Activated CD4-positive, alpha-beta T cell treated with anti-CD3 and anti-CD28 coated beads, Interleukin-2, Interleukin-6, amounts not matched to agents 100 ng/mL and 50 ng/mL, durations not matched to agents 16 hours and 8 hours (primary cell): ENCODE measurements at regions not wholly inside any gene's neighbourhood (a gene's known extent, or its start where the extent isn't known, plus 50 kb on each side); places are given as distances from the start of the nearest gene placed in this dataset.

Experiments used
- DNase-seq: peaks from one replicate; pipeline ENCODE4 v3.0.0-alpha.2; 2020

DNA sequence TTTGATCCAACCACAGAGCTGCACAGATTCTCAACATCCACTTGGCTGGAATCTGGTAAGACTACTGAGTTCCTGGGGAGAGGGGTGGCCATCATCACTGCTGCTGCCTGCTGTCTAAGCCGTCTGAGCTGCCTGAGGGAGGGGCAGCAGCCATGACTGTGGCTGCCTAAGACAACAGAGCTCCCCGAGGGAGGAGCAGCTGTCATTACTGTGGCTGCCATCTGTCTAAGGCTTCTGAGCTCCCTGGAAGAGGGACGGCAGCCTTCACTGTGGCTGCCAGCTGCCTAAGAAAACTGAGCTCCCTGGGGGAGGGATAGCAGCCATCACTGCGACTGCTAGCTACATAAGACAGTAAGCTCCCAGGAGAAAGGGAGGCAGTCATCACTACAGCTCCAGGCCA is 584.4 kb downstream of the NR4A2 start:
- no peak for DNase-seq

DNA sequence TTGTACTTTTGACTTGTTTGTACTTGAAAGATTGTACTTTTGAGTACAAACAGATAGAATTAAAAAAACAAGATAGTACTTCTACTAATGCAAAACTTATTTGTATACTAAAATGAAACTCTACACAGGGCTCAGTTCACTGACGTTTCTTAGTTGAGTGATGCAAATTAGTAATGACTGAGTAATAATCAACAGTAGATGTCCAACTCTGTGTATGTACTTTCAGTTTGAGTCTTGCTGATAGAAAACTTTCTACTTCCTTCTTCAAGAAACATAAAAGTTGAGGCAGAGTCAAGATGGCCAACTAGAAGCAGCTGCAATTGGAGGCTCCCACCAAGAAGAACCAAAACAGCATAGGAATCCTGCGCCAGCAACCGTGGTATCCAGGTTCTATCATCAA is 585.0 kb downstream of the NR4A2 start:
- DNase-seq: no peak

DNA sequence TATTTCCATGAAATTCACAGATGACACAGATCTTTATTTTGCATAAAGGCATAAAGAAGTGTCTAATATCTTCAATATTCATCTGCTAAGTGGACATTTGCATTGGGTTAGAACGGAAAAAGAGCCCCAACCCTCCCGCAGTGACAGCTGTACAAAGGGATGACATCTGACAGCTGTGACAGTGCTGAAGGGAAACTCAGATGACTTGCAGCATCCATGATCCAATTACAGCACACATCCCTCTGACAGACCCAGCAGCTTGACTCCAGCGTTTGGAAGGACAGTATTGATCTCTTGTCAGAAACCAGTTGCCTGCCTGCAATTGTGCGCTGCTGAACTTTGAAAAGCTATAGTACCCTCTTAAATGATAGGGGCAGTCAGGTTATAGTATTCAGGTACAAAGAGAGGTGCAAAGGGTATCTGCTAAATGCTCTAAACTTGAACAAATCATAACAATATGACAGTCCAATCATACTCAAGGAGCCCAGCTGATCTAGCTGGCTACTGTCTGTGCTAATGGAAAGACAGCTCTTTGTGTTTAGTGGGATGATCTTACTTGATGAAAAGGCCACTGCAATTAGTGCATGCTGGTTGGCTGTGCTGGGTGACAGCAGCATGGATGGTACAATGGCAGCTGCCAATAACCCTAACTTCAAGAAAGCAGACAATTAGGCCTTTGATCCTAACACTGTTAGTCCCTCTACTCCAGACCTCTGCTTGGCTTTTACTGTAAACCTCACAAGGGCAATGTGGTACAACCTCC is 599.2 kb downstream of the NR4A2 start:
- DNase-seq: no peak

DNA sequence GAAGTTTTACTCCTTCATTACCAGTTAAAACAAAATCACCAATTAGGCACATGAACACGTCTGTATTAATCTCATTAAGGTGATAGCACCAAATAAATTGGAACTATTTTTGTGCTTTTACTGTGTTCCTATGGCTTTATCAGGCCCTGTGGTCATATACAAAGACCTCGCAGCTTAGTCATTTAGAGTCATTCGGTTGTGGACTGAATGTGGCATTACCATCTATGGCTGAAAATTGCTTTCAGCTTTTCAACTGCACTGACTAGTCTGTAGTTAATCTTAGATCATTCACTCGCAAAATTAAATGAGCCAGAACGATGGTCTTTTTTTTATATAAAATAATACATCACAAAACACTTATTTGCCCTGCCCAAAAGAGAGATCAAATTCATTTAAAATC is 601.7 kb downstream of the NR4A2 start:
- no peak for DNase-seq

DNA sequence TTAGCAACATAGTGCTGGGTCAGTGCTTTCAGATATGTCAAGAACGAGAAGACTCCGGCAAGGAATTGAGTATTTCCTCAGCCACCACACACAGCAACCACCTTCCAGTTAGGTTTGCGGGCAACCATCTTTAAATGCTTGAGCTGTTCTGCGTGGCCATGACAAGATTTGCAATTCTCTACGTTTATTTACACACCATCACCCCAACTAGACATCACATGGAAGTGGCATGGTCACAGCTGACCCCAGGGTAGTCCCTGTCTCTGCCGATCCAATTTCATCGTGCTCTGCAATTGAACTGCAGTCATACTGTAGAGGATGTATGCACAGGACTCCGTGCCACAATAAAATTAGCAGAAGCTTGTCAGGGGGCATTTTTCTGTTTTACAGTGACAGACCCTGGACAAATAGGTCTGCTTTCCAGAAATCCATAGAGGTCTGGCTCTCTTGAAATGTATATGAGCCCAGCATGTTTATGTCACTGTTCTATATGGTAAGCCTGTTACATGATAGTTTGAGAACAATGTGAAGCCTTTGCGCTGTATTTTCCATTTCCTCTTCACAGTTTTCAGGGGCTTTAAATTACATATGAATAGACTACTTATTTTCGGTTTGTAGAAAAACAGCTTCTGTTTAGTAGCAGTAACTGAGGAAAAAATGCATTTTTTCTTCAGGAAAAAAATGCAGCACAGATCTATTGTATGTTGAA is 605.2 kb downstream of the NR4A2 start:
- DNase-seq: no peak

DNA sequence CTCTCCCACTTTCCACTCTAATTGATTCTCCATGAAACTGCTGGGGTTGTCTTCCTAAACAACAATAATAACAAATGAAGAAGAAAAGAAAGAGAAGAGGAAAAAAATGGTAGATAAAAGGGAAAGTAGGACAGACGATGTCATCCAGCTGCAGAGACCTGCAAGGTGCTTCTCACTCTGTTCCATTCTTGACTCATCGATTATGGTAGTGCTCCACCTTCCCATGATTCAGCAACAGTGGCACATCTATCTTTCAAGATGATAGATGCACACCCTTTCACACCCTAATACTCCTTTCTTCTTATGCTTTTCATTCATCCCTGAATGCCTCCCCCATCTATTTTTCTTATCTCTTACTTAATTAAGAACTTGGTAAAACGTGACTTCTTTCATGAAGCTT is 610.2 kb downstream of the NR4A2 start:
- no peak for DNase-seq

DNA sequence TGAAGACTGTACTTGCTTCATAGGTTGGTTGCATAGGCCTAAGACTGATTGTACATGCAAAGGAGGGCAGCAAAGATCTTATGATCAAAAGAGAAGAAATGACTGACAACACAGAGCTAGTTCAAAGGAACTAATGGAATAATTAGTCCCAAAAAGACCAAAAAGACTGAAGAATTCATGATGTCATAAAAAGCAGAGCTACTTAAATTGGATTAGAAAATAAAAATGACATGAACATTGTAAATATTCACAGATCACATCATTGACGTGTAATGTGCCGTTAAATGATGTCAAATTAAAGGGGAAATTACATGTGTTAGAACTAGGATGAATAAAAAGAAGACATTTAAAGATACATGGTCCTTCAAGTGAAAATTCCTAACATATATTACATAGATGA is 616.8 kb downstream of the NR4A2 start:
- DNase-seq: no peak

DNA sequence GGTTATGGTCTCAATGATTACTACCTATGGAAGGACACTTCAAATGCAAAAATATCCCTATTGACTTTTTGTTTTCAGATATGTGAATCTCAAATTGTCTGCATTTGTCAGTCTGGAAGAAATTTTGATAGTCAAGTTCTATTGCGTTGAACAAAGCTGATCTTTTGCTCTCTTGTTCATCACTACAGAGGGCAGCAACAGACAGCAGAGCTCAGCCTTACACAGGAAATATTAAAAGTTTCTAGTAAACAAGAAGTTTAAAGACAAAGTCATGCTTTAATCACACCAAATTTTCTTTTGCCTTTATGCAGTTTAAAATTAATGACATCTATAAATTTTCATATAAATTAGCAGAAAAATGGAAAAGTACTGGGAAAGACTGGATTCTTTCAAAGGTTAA is 617.5 kb downstream of the NR4A2 start:
- no peak for DNase-seq

DNA sequence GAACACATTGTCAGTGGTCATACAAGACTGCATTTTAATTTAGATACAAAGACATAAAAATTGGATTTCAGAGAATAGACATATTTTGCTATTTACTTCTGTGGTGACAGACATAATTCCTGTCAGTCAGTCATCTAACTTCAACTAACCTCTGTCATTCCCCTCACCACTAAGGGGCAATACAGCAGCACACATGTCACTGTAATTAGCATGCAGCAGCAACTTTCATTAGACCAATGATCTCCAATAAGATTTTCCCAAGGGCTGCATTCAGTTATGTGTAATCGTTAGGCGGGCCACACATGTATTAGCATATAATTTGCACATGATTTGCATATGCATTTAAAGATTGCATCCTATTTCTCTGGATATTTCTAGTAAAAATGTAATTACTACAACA is 624.5 kb downstream of the NR4A2 start:
- no peak for DNase-seq

DNA sequence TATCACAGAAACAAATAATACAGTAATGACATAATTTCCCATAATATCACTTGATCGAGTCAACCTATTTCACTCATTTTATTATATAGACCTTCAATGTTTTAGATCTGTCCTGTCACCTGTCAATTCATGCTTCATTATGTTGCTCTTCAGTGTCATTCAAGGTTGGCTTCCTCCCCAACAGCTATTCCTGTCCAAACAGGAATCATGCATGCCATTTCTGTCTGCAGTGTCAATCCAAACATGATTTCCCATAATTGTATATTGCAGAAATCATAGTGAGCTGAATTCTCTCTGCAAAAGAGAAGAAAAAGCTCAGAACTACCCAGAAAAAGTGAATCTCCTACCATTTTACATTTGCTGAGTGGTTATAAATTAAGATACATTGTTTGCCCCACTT is 628.6 kb downstream of the NR4A2 start:
- DNase-seq: no peak

DNA sequence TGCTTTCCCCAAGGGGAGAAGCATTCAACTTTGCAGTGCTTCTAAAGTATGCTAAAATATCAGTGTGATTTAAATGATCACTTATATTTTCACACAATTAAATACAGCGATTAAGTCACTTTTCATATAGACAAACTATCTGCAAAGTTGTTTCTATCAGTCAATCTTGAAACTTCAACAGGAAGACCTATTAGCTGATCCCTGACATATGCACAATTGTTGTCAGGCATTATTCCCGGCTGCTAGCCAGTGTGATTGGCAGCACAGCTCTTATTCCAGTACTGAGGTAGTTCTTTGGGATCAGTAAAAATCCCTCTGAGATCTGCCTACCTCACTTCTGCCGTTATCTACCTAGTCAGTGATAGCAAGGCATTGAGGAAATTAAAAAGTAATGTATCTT is 629.5 kb downstream of the NR4A2 start:
- no peak for DNase-seq

DNA sequence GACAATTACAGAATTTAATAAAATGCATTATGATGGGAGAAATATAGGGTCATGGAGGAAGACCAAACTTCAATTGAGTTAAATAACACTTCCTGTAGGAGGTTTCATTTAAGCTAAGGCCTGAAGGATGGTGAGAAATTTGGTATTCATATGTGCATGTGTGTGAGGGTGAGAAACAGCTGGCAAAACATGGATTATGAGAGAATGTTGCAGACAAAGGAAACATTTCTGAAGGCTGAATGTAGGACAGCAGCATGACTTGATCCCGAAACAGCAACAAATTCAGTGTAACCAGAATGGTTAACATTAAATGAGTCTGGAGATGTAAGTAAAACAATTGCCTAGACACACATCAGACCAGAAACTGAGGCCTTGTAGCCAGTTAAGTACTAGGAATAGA is 630.8 kb downstream of the NR4A2 start:
- no peak for DNase-seq

DNA sequence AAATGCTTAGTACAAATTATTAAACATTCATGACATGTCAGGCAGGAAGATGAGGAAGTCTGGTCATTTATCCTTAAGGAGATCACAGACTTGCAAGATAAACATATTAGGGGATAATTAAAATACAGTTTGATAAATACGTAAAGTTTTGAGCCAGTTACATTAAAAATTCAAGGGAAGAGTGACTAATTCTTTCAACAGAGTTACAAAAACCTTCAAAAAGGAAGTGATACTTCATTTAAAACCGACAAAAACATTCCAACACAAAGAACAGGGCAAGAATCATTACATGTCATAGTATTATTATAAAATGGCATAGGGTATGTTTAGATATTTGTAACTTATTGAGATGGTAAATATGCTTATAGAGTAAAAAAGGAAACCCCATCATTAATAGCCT is 636.0 kb downstream of the NR4A2 start:
- DNase-seq: no peak

DNA sequence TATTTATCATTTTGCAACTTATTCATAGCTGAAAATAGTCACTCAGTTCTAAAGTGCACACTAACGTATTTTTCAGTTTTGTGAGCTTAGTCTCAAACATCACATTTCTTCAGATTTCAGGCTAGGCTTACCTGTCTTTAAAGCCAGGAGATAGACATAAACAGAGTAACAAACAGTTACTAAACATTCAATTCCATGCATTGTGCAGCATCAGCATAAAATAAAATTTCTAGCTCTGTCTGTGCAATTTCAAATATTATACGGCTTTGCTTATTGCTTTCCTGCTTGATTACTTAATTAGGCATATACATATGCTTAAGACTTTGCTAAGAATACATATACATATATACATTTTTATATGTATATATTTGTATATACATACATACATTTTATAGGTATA is 637.0 kb downstream of the NR4A2 start:
- no peak for DNase-seq

DNA sequence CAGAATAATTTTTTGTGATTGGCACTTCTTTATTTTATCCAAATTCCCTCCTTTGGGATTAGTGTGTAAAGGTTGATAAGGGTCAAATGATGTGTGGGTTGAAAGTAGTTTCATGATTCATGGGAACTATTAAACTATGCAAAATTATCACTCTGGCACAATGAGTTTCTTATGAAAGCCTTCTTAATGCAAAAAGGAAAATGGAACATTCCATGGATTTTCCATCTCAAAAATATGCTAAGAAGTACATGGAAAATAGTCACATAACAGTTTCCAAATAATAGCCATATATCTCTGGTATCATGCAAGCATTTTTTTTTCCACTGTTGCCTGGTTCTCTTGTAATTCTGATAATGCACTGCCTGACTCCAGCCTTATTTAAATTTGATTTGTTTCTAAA is 639.7 kb downstream of the NR4A2 start:
- DNase-seq: no peak

DNA sequence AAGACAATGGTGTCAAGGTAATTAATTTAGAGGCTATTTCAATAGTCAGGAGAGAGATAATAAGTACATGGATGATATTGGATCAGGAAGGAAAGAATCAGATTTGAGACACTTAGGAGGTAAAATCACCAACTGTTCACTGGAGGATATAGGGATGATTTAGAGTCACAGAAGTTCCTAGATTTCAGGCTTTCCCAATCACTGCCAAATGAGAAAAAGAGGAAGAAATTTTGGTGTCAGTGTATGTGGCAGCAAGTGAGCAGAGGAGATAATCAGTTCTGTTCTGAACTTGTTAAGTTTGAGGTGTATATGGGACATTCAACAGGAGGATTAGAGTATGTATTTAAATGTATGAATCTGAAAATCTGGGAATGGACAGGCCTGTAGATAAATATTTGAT is 640.4 kb downstream of the NR4A2 start:
- no peak for DNase-seq

DNA sequence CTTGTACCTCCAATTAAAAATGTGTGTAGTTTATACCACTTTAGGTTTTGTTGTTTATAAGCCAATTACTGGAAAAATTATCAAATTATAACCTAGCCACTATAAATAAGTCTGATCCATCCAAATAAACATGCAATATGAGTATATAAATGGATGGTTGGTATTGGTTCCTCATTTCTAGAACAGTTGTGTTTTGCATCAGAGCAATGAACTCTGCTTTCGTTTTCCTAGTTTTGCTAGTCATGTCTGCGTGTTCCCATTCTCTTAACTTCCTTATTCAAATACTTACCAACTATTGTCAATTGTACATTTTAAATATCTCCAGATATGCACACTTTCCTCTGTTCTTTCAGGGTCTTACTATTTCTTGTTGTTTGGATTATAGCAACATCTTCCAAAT is 641.7 kb downstream of the NR4A2 start:
- no peak for DNase-seq

DNA sequence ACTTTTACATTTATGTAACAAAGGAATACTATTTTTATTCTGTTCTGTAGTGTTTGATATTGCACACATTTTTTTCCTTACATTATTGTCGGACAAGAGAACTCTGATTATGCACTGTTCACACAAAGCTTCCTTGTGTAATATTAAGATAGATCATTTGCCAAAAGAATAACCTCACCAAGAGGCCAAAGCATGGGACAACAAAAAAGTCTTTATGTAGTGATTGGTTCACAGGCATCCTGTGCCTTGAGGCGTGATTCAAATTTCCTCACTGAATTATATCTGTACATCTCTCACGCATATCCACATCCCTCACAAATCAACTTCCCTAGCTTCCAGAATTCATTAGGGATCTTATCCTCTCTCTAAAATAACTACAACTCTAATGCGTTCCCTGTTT is 642.7 kb downstream of the NR4A2 start:
- DNase-seq: no peak

DNA sequence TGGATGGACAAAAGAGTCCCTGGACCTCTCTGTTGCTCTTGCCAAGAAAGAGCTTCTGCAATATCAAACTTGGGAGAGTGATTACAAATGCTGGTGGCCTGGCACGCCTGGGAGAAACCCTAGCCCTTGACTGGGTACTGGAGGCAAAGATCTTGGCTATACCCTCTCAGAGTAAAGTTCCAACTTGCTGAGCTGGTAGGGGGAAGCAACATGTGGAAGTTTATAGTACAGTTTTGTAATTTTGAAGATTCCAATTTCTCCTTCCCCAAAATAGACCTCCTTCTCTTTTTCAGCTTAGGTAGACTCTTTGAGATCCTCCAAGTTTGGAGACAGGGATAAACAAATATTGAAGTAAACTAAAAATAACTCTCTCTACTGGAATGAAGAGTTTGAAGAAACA is 645.3 kb downstream of the NR4A2 start:
- DNase-seq: no peak

DNA sequence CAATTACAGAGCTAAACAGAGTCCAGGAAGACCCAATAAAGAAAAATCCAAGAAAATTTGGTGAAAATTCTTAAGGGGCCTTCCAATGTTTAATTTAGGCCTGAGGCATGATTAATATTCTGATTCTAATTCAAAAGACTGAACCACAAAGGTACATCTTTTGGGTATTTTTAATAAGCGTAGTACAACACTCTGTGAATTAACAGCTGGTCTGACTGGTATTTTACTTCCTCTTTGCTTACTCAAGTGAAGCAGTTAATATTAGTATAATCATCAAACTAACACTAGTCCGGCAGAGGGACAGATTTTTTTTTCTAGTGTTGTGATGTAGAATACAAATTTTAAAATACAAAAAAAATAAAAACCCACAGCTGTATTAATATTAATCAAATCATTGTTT is 652.9 kb downstream of the NR4A2 start:
- no peak for DNase-seq

DNA sequence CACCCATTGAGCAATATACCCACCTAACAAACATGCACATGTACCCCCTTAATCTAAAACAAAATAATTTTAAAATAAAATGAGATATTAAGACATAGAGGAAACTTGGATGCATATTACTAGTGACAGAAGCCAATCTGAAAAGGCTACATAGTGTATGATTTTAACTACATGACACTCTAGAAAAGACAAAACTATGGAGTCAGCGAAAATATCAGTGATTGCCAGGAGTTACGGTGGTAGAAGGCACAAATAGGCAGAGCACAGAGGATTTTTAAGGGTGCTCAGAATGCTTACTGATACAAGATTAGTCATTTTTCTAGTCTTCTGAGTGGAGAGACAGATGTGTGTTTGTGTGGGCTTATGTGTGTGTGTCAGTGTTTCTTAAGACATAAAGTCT is 656.6 kb downstream of the NR4A2 start:
- DNase-seq: no peak

DNA sequence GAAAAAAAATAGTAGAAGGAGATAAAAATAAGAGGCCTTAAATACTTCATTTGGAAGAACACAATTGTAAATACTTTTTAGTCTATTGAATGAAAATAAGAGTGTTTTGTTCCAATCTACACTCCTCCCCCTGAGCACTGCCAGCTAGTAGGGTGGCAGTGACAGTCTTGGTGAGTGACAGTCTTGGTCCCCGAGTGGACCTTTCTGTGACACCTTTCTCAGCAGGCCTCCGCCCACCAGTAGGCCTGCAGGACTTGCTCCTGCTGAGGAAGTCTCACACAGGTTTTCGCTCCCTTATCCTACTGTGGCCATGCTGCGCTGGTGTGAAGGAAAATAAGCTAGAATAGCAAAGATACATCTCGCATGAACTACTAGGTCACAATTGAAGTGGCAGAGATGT is 666.8 kb downstream of the NR4A2 start:
- no peak for DNase-seq

DNA sequence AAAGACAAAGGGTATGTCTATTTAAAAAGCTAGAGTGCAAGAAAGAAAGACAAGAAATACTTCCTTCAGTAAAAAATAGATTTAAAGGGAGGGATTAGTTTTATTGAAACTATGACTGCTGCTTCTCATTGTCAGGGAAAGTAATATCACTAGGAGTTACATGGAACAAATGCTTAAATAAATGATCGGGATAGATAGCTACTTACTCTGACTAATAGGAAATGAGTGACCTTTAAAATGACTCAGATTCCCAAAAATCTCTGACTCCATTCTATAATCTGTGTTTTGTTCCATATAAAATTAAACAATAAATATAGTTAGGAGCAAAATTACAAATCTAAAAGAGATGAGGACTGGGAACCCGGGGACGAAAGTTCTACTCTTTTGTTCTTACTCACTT is 669.3 kb downstream of the NR4A2 start:
- no peak for DNase-seq

DNA sequence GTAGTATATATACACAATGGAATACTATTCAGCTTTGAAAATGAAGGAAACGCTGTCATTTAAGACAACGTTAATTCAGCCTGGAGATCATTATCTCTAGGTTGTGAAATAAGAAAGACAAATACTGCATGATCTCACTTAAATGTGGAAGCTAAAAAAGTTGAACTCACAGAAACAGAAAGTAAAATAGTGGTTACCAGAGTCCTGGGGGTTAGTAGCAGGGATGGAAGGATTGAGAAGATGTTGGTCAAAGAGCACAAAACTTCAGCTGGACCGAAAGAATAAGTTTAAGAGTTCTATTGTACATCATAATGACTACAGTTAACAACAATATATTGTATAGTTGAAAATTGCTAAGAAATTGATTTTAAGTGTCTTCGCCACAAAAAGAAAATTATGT is 670.3 kb downstream of the NR4A2 start:
- DNase-seq: no peak

DNA sequence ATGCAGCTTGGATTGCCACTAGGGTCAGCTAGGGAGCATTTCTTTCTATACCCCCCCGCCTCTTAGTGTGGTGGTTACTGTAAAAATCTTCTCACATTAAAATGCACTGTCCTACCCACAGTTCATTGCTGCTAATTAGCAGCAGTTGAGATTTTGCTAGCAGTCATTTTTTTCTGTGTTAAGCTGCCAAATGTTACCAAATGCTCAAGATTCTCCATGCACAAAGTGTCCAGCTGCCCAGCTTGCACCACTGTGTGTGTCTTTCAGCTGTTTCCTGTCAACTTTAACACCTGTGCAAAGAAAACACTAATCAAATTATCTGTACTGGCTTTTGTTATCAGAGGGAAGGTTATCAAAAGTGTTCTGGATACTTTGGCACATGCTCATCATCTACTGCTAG is 679.3 kb downstream of the NR4A2 start:
- no peak for DNase-seq
